A549 (cell line): ENCODE measurements at regions not wholly inside any gene's neighbourhood (a gene's known extent, or its start where the extent isn't known, plus 50 kb on each side); places are given as distances from the start of the nearest gene placed in this dataset.

Experiments used
- ATAC-seq, 2 experiments: fragments of 200-7000 bp in 1 of 2; fragments of >200 bp in 1 of 2; cut with Nextera tagmentation in 1 of 2; cut with Tn5 transposase in 1 of 2; 3 replicates each; pipeline versions ENCODE4 v1.8.0 to v1.9.1; 2018 to 2020; ENCODE audit warnings: mild to moderate bottlenecking in 1 of 2, moderate library complexity in 1 of 2
- CTCF ChIA-PET: fragments of 300-600 bp; sonication (Branson Sonifier 250); formaldehyde crosslinking; extraction: SDS; loops from one replicate; lab custom pipeline; 2021; ENCODE audit warnings: antibody characterized with exemption, inconsistent platforms; lab: Yijun Ruan, JAX
- POLR2A ChIA-PET: fragments of 350-600 bp; formaldehyde crosslinking; extraction: SDS; loops from one replicate; lab custom pipeline; 2021; ENCODE audit warnings: antibody characterized with exemption, inconsistent platforms; lab: Yijun Ruan, JAX
- DNase-seq, 2 experiments: peaks; one replicate each; pipeline versions ENCODE4 v3.0.0 to v3.0.0-alpha.2; 2011 to 2016; ENCODE audit warnings: low read depth in 1 of 2, low spot score in 1 of 2
- FAIRE-seq: peaks from 2 replicates; lab custom pipeline; 2011; peaks lifted over from hg19 to GRCh38; lab: Jason Lieb, UNC
- H3K27ac ChIP-seq, 2 experiments: fragments of >200 bp; sonication (Bioruptor Twin); formaldehyde crosslinking; 3 replicates each; pipeline ENCODE4 v1.5.1; 2016 to 2017
- H3K4me1 ChIP-seq: fragments of >200 bp; sonication (Bioruptor Twin); formaldehyde crosslinking; 3 replicates; pipeline ENCODE4 v1.6.1; 2016
- H3K4me2 ChIP-seq: fragments of >200 bp; sonication (Bioruptor Twin); formaldehyde crosslinking; 3 replicates; pipeline ENCODE4 v1.6.1; 2016
- H3K4me3 ChIP-seq: fragments of >200 bp; sonication (Bioruptor Twin); formaldehyde crosslinking; 3 replicates; pipeline ENCODE4 v1.5.1; 2016
- H3K9me3 ChIP-seq: fragments of >200 bp; sonication (Bioruptor Twin); formaldehyde crosslinking; 3 replicates; pipeline ENCODE4 v1.6.1; 2016
- BHLHE40 ChIP-seq: IDR thresholded peaks from 2 replicates; pipeline ENCODE4 v1.6.1; 2012; ENCODE audit warnings: low read depth, low read length, inconsistent platforms
- CBX2 ChIP-seq: fragments of 200-600 bp; sonication (generic); IDR thresholded peaks from 2 replicates; pipeline ENCODE4 v1.6.1; 2016; ENCODE audit warnings: low read depth, mild to moderate bottlenecking, borderline replicate concordance
- HDAC2 ChIP-seq: fragments of 200-600 bp; sonication (generic); IDR thresholded peaks from 2 replicates; pipeline ENCODE4 v1.6.1; 2016
- JUN ChIP-seq, 2 experiments: fragments of >200 bp; sonication (Bioruptor Twin); formaldehyde crosslinking; IDR thresholded peaks; 2 replicates in 1 of 2; 3 replicates in 1 of 2; pipeline ENCODE4 v1.6.1; 2016 to 2017
- JUNB ChIP-seq: fragments of >200 bp; sonication (Bioruptor Twin); formaldehyde crosslinking; IDR thresholded peaks from 2 replicates; pipeline ENCODE4 v1.6.1; 2016
- POLR2A ChIP-seq: IDR thresholded peaks from 2 replicates; pipeline ENCODE4 v1.6.1; 2012; ENCODE audit warnings: mild to moderate bottlenecking, low read length
- RFX5 ChIP-seq: fragments of 450-650 bp; IDR thresholded peaks from 2 replicates; pipeline ENCODE4 v1.7.1; 2014; ENCODE audit warnings: antibody characterized with exemption, mild to moderate bottlenecking, moderate library complexity
- TFCP2L1 ChIP-seq: fragments of 250-450 bp; sonication (Bioruptor Pico); IDR thresholded peaks from 2 replicates; pipeline ENCODE4 v1.5.0; 2021; ENCODE audit warnings: mild to moderate bottlenecking
- ZC3H11A ChIP-seq: fragments of 450-650 bp; IDR thresholded peaks from 2 replicates; pipeline ENCODE4 v1.6.1; 2014; ENCODE audit warnings: antibody characterized with exemption, mild to moderate bottlenecking
- WGBS: methylation state at CpG from one replicate; pipeline ENCODE4 v1.1.6; 2017; ENCODE audit errors: missing lambda C conversion rate; 5-methylcytosine and 5-hydroxymethylcytosine counted together
- TF ChIP-seq, protein P1 (sequence below): fragments of 450-650 bp; IDR thresholded peaks from 2 replicates; pipeline ENCODE4 v1.6.1; 2014; ENCODE audit warnings: antibody characterized with exemption
- TF ChIP-seq, protein P2 (sequence below): fragments of >200 bp; sonication (Bioruptor Twin); formaldehyde crosslinking; IDR thresholded peaks from 3 replicates; pipeline ENCODE4 v1.6.1; 2016
- TF ChIP-seq, protein P3 (sequence below): fragments of 200-600 bp; sonication (generic); IDR thresholded peaks from 2 replicates; pipeline ENCODE4 v1.6.1; 2016; ENCODE audit warnings: antibody characterized with exemption, mild to moderate bottlenecking, moderate library complexity
- TF ChIP-seq, protein P4 (sequence below): fragments of 250-450 bp; sonication (Bioruptor Pico); IDR thresholded peaks from 2 replicates; pipeline ENCODE4 v1.5.0; 2020; ENCODE audit warnings: low read depth, mild to moderate bottlenecking, moderate library complexity
- TF ChIP-seq, protein P5 (sequence below): IDR thresholded peaks from 2 replicates; pipeline ENCODE4 v1.6.1; 2012
- TF ChIP-seq, protein P6 (sequence below): IDR thresholded peaks from 2 replicates; pipeline ENCODE4 v1.6.1; 2012

DNA sequence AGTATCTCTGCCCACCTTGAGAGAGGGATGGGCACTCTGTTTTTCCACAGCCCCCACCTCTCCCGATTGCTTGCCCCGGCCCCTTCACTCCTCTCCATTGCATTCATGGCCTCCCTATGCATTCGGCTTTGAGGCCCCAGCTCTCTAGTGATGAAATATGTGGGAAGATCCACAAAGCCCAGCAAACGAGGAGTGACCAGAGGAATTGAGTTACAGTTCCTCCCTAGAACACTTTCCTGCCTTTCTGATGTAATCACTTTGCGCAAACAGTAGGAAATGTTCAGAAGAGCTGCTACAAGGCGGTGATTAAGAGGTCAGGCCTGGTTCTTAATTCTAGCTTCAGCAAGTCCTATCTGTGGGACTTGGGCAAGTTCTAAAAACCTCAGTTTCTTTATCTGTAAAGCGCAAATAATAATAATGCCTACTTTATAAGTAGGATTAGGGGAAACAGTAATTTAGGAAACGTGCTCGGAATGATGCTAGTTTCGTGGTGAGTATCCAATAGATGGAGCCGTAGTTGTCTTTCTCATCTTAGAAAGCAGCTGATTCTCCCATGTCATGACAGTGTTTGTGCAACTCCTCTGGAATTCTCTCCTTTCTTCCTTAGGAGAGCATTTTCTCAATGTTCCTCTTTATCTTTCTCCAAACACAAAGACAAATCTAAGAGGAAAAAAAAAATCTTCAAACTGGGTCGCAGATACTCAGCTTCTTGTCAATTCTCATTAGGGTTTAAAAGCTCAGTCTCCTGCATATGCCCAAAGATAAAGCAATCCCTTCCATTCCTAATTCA is 99.5 kb upstream of the MSX2 start:
- DNase-seq (no peak), FAIRE-seq (no peak), ATAC-seq (no peak)
- CTCF ChIA-PET: interaction anchor here (0.7 to 1.5 kb wide), 3 partner anchors 11 to 206 kb away, joined by 3 to 6 read pairs (median 3); no protein-coding TSS in a partner anchor
- Histone ChIP-seq H3K4me1 (no peaks in the 10 kb centered on the region), H3K4me2 (no peak overlapping the region), H3K9me3 (no peaks in the 10 kb centered on the region), H3K4me3 (no peak overlapping the region), H3K27ac (no peak overlapping the region)
- WGBS: 73% methylated on average over 12 of the region's 12 CpGs
- TF ChIP-seq, protein P1, sequence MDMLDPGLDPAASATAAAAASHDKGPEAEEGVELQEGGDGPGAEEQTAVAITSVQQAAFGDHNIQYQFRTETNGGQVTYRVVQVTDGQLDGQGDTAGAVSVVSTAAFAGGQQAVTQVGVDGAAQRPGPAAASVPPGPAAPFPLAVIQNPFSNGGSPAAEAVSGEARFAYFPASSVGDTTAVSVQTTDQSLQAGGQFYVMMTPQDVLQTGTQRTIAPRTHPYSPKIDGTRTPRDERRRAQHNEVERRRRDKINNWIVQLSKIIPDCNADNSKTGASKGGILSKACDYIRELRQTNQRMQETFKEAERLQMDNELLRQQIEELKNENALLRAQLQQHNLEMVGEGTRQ: no peak
- POLR2A ChIA-PET: no interaction called here

DNA sequence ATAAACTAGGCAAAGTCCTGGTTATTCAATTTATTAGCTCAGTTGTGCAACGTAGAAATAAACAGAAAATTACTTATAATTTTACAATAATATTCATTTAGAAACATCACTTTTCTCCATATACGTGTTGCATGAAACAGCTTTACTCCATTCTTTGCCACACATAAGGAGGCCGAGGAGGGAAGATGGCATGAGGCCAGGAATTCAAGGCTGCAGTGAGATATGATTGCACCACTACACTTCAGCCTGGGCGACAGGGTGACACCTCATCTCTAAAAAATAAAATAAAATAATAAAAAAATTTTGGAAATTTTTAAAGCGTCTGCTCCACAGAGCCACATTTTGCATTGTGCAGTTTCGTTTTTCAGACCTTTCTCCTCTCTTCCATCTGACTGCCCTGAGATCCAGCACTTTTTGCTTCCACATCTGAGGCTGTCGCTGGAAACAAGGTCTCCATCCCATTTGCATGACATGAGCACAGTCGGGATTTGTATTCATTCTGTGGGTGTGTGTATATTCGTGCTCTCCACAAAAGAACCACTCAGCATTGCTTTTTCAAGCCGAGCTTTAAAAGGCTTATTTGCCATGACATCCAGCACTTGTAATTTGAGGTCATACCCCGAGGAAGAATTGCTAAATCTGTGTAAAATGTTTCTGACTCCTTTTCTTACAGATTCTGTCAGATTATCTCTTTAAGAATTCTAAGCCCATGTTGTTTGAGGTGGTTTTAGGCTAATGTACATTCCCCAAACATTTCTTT is 98.6 kb upstream of the MSX2 start:
- no peak overlapping the region for H3K4me3 ChIP-seq
- CTCF ChIA-PET: interaction anchor here (0.7 to 1.5 kb wide), 3 partner anchors 58 to 207 kb away, joined by 3 to 6 read pairs (median 3); no protein-coding TSS in a partner anchor
- no peaks in the 10 kb centered on the region for H3K4me1 ChIP-seq
- FAIRE-seq (no peak), DNase-seq (no peak), ATAC-seq (no peak)
- no peak overlapping the region for H3K27ac ChIP-seq
- H3K4me2 ChIP-seq: no peak overlapping the region
- H3K9me3 ChIP-seq: no peaks in the 10 kb centered on the region
- 32% methylated on average over 11 of the region's 11 CpGs for WGBS
- TF ChIP-seq, protein P2, sequence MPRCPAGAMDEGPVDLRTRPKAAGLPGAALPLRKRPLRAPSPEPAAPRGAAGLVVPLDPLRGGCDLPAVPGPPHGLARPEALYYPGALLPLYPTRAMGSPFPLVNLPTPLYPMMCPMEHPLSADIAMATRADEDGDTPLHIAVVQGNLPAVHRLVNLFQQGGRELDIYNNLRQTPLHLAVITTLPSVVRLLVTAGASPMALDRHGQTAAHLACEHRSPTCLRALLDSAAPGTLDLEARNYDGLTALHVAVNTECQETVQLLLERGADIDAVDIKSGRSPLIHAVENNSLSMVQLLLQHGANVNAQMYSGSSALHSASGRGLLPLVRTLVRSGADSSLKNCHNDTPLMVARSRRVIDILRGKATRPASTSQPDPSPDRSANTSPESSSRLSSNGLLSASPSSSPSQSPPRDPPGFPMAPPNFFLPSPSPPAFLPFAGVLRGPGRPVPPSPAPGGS: no peak
- TF ChIP-seq, protein P3, sequence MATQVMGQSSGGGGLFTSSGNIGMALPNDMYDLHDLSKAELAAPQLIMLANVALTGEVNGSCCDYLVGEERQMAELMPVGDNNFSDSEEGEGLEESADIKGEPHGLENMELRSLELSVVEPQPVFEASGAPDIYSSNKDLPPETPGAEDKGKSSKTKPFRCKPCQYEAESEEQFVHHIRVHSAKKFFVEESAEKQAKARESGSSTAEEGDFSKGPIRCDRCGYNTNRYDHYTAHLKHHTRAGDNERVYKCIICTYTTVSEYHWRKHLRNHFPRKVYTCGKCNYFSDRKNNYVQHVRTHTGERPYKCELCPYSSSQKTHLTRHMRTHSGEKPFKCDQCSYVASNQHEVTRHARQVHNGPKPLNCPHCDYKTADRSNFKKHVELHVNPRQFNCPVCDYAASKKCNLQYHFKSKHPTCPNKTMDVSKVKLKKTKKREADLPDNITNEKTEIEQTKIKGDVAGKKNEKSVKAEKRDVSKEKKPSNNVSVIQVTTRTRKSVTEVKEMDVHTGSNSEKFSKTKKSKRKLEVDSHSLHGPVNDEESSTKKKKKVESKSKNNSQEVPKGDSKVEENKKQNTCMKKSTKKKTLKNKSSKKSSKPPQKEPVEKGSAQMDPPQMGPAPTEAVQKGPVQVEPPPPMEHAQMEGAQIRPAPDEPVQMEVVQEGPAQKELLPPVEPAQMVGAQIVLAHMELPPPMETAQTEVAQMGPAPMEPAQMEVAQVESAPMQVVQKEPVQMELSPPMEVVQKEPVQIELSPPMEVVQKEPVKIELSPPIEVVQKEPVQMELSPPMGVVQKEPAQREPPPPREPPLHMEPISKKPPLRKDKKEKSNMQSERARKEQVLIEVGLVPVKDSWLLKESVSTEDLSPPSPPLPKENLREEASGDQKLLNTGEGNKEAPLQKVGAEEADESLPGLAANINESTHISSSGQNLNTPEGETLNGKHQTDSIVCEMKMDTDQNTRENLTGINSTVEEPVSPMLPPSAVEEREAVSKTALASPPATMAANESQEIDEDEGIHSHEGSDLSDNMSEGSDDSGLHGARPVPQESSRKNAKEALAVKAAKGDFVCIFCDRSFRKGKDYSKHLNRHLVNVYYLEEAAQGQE: no peak
- TF ChIP-seq, protein P4, sequence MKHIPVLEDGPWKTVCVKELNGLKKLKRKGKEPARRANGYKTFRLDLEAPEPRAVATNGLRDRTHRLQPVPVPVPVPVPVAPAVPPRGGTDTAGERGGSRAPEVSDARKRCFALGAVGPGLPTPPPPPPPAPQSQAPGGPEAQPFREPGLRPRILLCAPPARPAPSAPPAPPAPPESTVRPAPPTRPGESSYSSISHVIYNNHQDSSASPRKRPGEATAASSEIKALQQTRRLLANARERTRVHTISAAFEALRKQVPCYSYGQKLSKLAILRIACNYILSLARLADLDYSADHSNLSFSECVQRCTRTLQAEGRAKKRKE: no peak
- TF ChIP-seq, protein P5, sequence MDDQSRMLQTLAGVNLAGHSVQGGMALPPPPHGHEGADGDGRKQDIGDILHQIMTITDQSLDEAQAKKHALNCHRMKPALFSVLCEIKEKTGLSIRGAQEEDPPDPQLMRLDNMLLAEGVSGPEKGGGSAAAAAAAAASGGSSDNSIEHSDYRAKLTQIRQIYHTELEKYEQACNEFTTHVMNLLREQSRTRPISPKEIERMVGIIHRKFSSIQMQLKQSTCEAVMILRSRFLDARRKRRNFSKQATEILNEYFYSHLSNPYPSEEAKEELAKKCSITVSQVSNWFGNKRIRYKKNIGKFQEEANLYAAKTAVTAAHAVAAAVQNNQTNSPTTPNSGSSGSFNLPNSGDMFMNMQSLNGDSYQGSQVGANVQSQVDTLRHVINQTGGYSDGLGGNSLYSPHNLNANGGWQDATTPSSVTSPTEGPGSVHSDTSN: no peak
- TF ChIP-seq ZC3H11A (no peak), HDAC2 (no peak), TFCP2L1 (no peak), BHLHE40 (no peak), RFX5 (no peak), POLR2A (no peak), JUN (IDR thresholded peaks at IDR 0.05) (no peak), JUNB (no peak), CBX2 (no peak)
- TF ChIP-seq, protein P6, sequence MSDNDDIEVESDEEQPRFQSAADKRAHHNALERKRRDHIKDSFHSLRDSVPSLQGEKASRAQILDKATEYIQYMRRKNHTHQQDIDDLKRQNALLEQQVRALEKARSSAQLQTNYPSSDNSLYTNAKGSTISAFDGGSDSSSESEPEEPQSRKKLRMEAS: no peak
- TF ChIP-seq, all 56 proteins: peak for 0
- POLR2A ChIA-PET: no interaction called here
